Mesendoderm (in vitro differentiated cells): ENCODE measurements at regions not wholly inside any gene's neighbourhood (a gene's known extent, or its start where the extent isn't known, plus 50 kb on each side); places are given as distances from the start of the nearest gene placed in this dataset.

ENCODE experiments used
- DNase-seq: peaks from one replicate; pipeline ENCODE4 v3.0.0; 2013
- H2AK5ac ChIP-seq: 2 replicates; pipeline ENCODE4 v1.6.1; 2013; ENCODE audit warnings: low read length, inconsistent platforms
- H2BK120ac ChIP-seq: 2 replicates; pipeline ENCODE4 v1.6.1; 2013; ENCODE audit warnings: low read depth, mild to moderate bottlenecking, low read length, moderate library complexity, mixed read lengths
- H2BK15ac ChIP-seq: replicated peaks from 2 replicates; pipeline ENCODE4 v1.6.1; 2013; ENCODE audit warnings: low read depth, mild to moderate bottlenecking, moderate library complexity
- H2BK5ac ChIP-seq: 2 replicates; pipeline ENCODE4 v1.6.1; 2013; ENCODE audit warnings: low read length, inconsistent platforms
- H3K18ac ChIP-seq: 2 replicates; pipeline ENCODE4 v1.6.1; 2013; ENCODE audit warnings: mild to moderate bottlenecking, low read length, mixed read lengths
- H3K23ac ChIP-seq: one replicate; pipeline ENCODE4 v1.6.1; 2013; ENCODE audit warnings: low read length
- H3K27ac ChIP-seq: 2 replicates; pipeline ENCODE4 v1.5.1; 2013; ENCODE audit warnings: low read depth, mild to moderate bottlenecking, inconsistent platforms, low read length, moderate library complexity
- H3K27me3 ChIP-seq: 2 replicates; pipeline ENCODE4 v1.6.1; 2013; ENCODE audit warnings: low read length, control low read depth, mild to moderate bottlenecking, inconsistent platforms; ENCODE audit not compliant: insufficient read depth, poor library complexity
- H3K36me3 ChIP-seq: 2 replicates; pipeline ENCODE4 v1.6.1; 2013; ENCODE audit warnings: low read length, inconsistent platforms; ENCODE audit not compliant: control insufficient read depth, insufficient read depth
- H3K4ac ChIP-seq: one replicate; pipeline ENCODE4 v1.6.1; 2013; ENCODE audit warnings: low read depth, mild to moderate bottlenecking, low read length, moderate library complexity
- H3K4me1 ChIP-seq: 2 replicates; pipeline ENCODE4 v1.6.1; 2013; ENCODE audit warnings: low read depth, low read length, inconsistent platforms; ENCODE audit not compliant: control insufficient read depth
- H3K4me2 ChIP-seq: 2 replicates; pipeline ENCODE4 v1.6.1; 2013; ENCODE audit warnings: low read length
- H3K4me3 ChIP-seq: 2 replicates; pipeline ENCODE4 v1.5.1; 2013; ENCODE audit warnings: mild to moderate bottlenecking, low read length
- H3K56ac ChIP-seq: one replicate; pipeline ENCODE4 v1.6.1; 2013; ENCODE audit warnings: low read length
- H3K79me1 ChIP-seq: 2 replicates; pipeline ENCODE4 v1.6.1; 2013; ENCODE audit warnings: low read length, inconsistent platforms
- H3K79me2 ChIP-seq: 2 replicates; pipeline ENCODE4 v1.6.1; 2013; ENCODE audit warnings: mild to moderate bottlenecking, low read length; ENCODE audit not compliant: control insufficient read depth, insufficient read depth
- H3K9ac ChIP-seq: 2 replicates; pipeline ENCODE4 v1.6.1; 2013; ENCODE audit warnings: low read length, inconsistent platforms
- H4K5ac ChIP-seq: one replicate; pipeline ENCODE4 v1.6.1; 2013; ENCODE audit warnings: low read length
- H4K8ac ChIP-seq: one replicate; pipeline ENCODE4 v1.6.1; 2013; ENCODE audit warnings: low read depth, mild to moderate bottlenecking, control low read depth, low read length, moderate library complexity
- WGBS: extraction: QIAGEN DNeasy Blood & Tissue Kit; methylation state at CpG from one replicate; pipeline ENCODE4 v1.1.7; 2013; ENCODE audit warnings: low lambda C conversion rate, missing lambda C conversion rate; ENCODE audit not compliant: insufficient coverage; ENCODE audit errors: extremely low coverage; 5-methylcytosine and 5-hydroxymethylcytosine counted together

DNA sequence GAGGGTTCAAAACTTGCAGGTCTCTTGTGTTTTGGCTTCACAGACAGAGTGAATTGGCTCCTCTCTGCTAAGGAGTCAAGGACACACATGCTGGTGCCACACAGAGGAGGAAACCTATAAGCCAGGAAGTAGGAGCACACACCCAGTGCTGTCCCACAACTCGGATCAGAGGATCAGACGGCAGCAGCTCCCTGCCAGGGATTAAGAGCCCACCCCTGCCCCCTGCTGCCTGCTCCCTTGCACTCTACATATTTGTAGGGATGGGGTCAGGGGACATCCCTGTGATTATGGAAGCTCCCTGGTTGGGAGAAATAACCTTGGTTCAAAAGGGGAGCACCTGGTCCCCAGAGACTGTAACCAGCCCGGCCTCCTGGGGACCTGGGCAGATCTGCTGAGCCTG, 77.5 kb upstream of the CLDN10 start:
- no peak overlapping the region for H3K56ac ChIP-seq
- H3K4me2 ChIP-seq = no peak overlapping the region
- H3K27me3 ChIP-seq = no peaks in the 10 kb centered on the region
- no peak overlapping the region for H2BK5ac ChIP-seq
- H3K79me1 ChIP-seq = no peaks in the 10 kb centered on the region
- no peak overlapping the region for H4K5ac ChIP-seq
- no peak overlapping the region for H2AK5ac ChIP-seq
- H3K27ac ChIP-seq = no peak overlapping the region
- H3K4me1 ChIP-seq = peaks cover 1% of the 10 kb centered on the region
- no peak overlapping the region for H3K9ac ChIP-seq
- no peaks in the 10 kb centered on the region for H3K79me2 ChIP-seq
- WGBS = no CpG with 5 or more reads among the region's 3 CpGs
- H2BK15ac ChIP-seq = no peak overlapping the region
- H3K36me3 ChIP-seq = no peaks in the 10 kb centered on the region
- no peak overlapping the region for H2BK120ac ChIP-seq
- no peak overlapping the region for H4K8ac ChIP-seq
- H3K4ac ChIP-seq = no peak overlapping the region
- peak; percentile 26 for DNase-seq
- H3K18ac ChIP-seq = no peak overlapping the region
- no peak overlapping the region for H3K4me3 ChIP-seq
- no peak overlapping the region for H3K23ac ChIP-seq

GRCh38 chr13:95477187-95477586, 75.3 kb upstream of the CLDN10 start:
- Histone ChIP-seq H2BK120ac (no peak overlapping the region), H3K4me2 (no peak overlapping the region), H4K5ac (no peak overlapping the region), H3K27ac (no peak overlapping the region), H2BK15ac (no peak overlapping the region), H3K36me3 (no peaks in the 10 kb centered on the region), H3K4me3 (no peak overlapping the region), H2AK5ac (no peak overlapping the region), H3K56ac (no peak overlapping the region), H4K8ac (no peak overlapping the region), H2BK5ac (no peak overlapping the region), H3K4ac (no peak overlapping the region), H3K18ac (no peak overlapping the region), H3K79me2 (no peaks in the 10 kb centered on the region), H3K27me3 (no peaks in the 10 kb centered on the region), H3K79me1 (no peaks in the 10 kb centered on the region), H3K23ac (no peak overlapping the region), H3K4me1 (peaks cover 1% of the 10 kb centered on the region), H3K9ac (no peak overlapping the region)
- no CpG with 5 or more reads among the region's 6 CpGs for WGBS
- DNase-seq = no peak

GRCh38 chr13:95479731-95480130, 72.8 kb upstream of the CLDN10 start:
- WGBS = no CpG with 5 or more reads among the region's 2 CpGs

GRCh38 chr13:95480131-95480545, 72.4 kb upstream of the CLDN10 start:
- H3K79me2 ChIP-seq = no peaks in the 10 kb centered on the region
- H4K8ac ChIP-seq = no peak overlapping the region
- H3K36me3 ChIP-seq = no peaks in the 10 kb centered on the region
- H4K5ac ChIP-seq = no peak overlapping the region
- H2AK5ac ChIP-seq = no peak overlapping the region
- H2BK15ac ChIP-seq = no peak overlapping the region
- no peaks in the 10 kb centered on the region for H3K4me1 ChIP-seq
- H3K27ac ChIP-seq = no peak overlapping the region
- H3K4ac ChIP-seq = no peak overlapping the region
- H2BK5ac ChIP-seq = no peak overlapping the region
- H3K27me3 ChIP-seq = no peaks in the 10 kb centered on the region
- no CpG with 5 or more reads among the region's 7 CpGs for WGBS
- H3K18ac ChIP-seq = no peak overlapping the region
- H2BK120ac ChIP-seq = no peak overlapping the region
- H3K4me3 ChIP-seq = no peak overlapping the region
- H3K56ac ChIP-seq = no peak overlapping the region
- DNase-seq = no peak
- H3K79me1 ChIP-seq = no peaks in the 10 kb centered on the region
- no peak overlapping the region for H3K4me2 ChIP-seq
- H3K23ac ChIP-seq = no peak overlapping the region
- no peak overlapping the region for H3K9ac ChIP-seq

More at GRCh38 chr13:95479731-95480130, 72.8 kb upstream of the CLDN10 start:
- DNase-seq = no peak
- Histone ChIP-seq H3K9ac (no peak overlapping the region), H3K27ac (no peak overlapping the region), H3K4me3 (no peak overlapping the region), H3K27me3 (no peaks in the 10 kb centered on the region), H3K36me3 (no peaks in the 10 kb centered on the region), H4K8ac (no peak overlapping the region), H4K5ac (no peak overlapping the region), H3K56ac (no peak overlapping the region), H3K23ac (no peak overlapping the region), H2AK5ac (no peak overlapping the region), H3K79me2 (no peaks in the 10 kb centered on the region), H3K4me1 (no peaks in the 10 kb centered on the region), H3K4me2 (no peak overlapping the region), H2BK15ac (no peak overlapping the region), H3K79me1 (no peaks in the 10 kb centered on the region), H2BK120ac (no peak overlapping the region), H3K4ac (no peak overlapping the region), H2BK5ac (no peak overlapping the region), H3K18ac (no peak overlapping the region)

GRCh38 chr13:95480791-95481780, 71.4 kb upstream of the CLDN10 start:
- H3K27me3 ChIP-seq = no peaks in the 10 kb centered on the region
- H2BK15ac ChIP-seq = no peak overlapping the region
- no peaks in the 10 kb centered on the region for H3K4me1 ChIP-seq
- no CpG with 5 or more reads among the region's 7 CpGs for WGBS
- H4K5ac ChIP-seq = peak overlapping the region; percentile 66
- no peak overlapping the region for H3K4me3 ChIP-seq
- H3K79me2 ChIP-seq = no peaks in the 10 kb centered on the region
- H3K56ac ChIP-seq = no peak overlapping the region
- H3K4me2 ChIP-seq = no peak overlapping the region
- no peak for DNase-seq
- H4K8ac ChIP-seq = no peak overlapping the region
- H3K23ac ChIP-seq = no peak overlapping the region
- H3K18ac ChIP-seq = no peak overlapping the region
- no peak overlapping the region for H3K9ac ChIP-seq
- H2AK5ac ChIP-seq = no peak overlapping the region
- no peak overlapping the region for H2BK120ac ChIP-seq
- H2BK5ac ChIP-seq = no peak overlapping the region
- H3K27ac ChIP-seq = no peak overlapping the region
- H3K4ac ChIP-seq = no peak overlapping the region
- no peaks in the 10 kb centered on the region for H3K79me1 ChIP-seq
- H3K36me3 ChIP-seq = no peaks in the 10 kb centered on the region
